Nucleus accumbens (tissue), 56 donors: ENCODE measurements at regions not wholly inside any gene's neighbourhood (a gene's known extent, or its start where the extent isn't known, plus 50 kb on each side); places are given as distances from the start of the nearest gene placed in this dataset.

Source experiments
- DNase-seq, 56 donors: peaks; one replicate each; lab custom pipeline; 2025; lab: John Stamatoyannopoulos, UW

DNA sequence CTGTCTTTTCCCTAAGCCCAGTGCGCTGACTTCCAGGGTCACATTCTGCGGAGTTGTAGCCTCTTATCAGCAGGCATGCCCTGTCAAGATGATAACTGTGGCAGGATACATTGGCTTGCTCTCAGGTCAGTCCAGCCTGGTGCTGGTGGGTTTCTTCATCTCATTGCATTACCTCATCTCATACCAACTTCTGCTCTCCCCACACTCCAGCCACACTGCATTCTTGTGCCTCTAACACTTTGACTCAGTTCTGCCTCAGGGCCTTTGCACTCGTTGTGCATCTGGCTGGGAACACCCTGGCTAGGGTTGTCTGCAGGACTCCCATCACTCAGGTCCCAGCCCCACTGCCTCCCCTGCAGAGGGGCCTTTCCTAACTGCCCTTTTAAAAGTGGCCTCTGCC lies 110.3 kb upstream of the BACH2 start:
- DNase-seq: no peak

DNA sequence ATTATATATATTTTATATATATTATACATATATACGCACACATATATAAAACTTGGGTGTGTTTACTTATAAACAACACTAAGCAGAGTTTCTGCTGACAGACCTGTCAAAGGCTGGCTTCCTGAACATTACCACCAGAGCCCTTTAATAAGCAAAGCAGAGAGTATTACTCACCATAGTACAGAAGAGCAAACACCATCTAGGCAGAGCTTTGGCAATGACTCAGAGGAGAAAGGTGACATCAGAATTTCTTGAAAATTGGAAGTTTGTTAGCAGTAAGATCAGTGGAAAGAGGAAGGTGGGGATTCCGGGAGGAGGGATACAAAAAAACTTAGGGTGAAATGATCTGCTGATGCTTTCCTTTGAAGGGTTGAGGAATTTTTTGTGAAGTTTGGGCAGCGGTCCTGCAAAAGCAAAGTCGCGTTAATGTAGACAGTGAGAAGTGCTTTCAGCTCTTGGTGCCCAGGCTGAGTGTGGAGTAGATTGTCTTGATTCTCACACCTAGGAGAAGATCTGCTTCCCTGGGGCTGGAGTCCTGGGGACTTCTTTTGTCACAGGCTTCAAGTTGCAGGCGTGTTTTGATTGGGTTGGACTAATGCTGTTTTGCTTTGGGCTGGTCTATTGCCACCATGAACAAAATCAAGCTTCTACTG lies 109.6 kb upstream of the BACH2 start:
- no peak for DNase-seq

DNA sequence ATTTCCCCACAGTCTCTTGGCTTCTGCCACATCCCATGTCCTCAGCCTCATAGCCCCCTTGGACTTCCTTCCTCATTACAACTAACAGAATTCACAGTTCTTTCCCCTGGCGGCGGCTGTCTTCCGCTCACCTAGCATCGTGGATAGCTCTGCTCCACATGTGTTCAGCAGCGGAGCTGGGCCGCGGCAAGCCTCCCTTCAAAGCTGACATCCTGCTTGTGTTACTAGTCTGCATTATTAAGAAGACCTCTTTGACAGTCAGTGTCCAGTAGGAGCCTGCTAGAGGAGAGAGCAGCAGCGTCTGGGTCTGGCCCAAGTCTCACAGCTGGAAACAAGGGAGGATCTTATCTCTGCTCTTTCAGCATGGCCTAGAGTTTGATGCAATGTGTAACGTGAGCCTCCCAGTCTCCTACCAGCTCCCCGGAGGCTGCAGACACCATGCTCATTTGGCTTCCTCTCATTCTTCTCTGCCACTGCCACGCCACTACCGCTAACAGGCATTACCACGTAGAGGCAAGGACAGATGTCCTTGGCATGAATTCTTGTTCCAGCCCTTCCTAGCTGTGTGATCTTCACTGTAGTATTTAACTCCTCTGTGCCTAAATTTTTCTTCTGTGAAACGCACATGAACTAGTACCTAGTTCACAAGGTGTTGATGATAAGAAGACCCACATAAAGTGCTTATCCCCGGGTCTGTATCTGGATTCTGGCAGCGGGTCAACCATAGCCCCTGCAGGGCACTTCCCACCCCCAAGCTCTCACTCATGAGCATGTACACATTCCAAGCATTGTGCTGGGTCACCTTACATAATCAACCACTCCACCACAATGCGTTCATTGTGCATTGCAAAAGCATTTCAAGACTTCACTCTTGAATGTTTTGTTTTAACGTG lies 107.1 kb upstream of the BACH2 start:
- DNase-seq: peak in 1 of 56 donors; percentile 4

DNA sequence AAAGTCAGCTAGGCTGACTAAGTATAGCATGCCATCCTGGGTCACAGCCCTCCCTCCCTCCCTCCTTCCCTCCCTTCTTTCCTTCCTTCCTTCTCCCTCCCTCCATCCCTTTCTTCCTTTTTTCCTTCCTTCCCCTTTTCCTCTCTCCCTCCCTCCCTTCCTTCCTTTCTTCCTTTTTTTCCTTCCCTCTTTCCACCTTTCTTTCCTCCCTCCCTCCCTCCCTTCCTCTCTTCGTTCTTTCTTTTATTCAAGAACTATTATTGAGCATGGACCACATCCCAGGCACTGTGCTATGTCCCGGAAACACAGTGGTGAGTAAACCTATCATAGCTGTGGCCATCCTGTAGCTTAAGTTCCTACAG lies 106.2 kb upstream of the BACH2 start:
- no peak for DNase-seq

DNA sequence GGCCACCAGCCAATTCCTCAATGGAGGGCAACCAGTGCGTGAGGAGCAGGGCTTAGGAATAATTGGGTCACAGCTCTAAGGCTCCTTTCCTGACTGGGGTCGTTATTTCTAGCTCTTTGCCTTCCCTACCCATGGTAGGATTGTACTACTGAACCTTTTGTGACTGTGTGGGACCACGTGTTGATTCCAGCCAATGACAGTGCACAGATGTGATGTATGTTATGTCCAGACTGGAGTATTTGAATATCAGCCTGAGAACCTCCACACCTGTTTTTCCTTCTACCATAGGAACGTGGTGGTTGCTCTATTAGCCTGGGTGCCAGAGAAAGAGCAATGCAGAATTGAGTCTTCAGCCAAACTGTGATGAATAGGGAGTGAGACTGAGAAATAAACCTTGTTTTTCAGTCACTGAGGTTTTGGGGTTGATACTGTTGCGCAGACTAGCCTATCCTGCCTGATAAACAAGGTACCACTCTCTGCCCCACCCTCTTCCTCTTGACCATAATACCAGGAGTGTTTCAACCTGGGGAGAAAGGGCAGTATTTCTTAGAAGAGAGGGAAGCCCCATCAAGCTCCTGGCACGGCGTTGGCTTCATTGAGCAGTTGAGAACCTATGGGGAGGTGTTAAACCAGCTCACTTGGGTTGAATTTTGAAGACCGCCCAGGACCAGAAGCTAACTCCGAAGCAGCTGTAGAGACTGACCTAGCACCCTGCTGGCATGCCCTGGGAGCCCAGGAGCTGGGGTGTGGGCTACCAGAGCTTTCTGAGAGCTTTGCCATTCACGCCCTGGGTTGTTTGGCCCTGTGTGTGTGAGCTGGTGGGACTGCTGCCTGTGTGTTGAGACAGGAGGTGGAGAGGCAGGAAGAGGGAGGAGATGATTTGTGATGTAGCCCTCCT lies 105.5 kb upstream of the BACH2 start:
- no peak for DNase-seq

DNA sequence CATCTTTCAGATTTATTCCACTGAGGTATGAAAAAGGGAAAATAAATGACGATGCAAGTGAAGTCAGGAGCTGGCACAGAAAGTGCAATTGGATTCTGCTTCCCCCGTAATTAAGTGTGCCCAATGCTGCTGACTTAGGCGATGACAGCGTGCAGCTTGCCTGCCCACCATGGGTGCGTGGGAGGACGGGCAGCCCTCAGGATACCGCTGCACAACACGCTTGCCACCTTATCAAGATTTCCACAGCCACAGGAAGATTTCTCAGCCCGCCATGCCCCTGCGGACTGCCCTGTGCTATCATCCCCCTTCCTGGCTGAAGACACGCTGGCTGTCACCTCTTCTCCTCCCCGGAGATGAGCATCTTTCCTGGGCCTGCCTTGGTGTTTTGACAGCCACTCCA lies 103.3 kb upstream of the BACH2 start:
- DNase-seq: no peak

DNA sequence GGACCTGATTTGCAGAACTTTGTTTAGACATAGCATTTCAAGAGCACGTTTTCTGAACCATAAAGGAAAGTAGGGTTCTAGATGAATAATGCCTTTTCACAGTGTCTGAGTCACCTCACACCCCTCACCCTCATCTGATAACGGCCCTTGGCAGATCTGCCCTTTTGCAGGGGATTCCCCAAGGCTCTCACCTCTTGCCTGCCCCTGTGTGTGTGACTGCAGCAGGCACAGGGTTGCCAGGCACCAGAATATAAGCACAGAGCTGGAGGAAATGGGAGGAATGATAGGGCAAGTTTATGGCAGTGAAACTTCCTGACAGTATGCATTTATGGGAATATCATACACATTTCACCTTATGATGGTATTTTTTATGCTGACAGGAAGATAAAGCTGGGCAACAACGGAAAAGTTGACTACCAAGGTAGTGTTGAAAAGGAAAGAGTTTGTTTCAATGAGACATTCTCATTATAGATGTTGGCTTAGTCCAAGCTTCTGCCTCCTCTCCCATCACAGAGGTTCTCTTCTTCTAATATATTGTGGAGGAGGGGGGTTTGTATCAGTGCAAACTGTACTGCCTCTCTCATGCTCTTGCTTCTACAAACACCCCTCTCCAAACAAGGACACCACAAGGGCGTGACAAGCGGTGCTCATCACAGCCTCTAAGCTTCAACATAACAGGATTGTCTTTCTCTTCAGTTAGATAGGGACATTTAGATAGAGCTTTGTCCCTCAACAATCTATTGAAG lies 101.5 kb upstream of the BACH2 start:
- DNase-seq: no peak

DNA sequence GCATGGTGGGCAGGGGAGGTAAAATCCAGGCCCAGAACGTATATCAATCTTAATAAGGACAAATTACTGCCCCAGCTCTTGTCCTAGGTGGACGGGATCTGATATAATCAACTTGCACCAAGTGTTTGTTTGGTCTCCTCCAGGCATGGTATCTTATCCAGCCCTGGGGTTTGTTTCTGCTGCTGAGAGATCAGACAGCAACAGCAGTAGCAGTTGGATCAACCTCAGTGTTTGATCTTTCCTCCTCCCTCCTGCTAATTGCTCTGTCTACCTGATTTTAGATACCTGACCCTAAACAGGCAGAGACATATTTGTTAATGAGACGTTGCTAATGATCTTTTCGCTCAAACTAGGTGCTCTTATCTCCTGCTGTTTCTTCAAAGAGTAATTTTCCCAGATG lies 100.4 kb upstream of the BACH2 start:
- no peak for DNase-seq

DNA sequence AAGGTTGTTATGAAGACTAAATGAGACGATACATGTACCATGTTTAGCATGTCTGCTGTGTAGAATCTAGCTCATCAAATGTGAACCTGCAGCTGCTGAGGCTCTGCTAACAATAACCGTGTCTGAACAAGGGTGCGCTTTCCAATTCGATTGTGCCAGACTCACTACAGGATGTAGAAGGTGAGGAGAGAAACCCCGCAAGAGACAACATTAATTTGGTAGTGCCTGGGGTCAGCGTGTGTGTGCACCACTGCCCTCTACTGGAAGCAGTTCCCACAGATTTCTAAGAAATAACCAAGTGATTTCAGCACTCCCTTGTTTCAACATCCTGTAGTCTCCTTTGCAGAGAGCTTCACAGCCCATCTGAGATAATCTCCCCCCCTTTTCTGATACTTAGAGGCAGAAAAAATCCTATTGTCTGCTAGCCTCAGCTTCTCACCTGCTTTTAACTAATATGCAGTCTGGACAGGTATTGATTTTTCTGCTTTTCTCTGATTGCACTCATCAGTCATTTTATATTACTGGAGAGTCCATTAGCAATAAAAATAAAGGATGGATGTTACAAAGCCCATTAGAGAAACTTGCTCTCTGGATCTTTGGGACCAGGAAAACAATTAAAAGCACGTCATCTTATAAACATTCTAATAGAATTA lies 96.7 kb upstream of the BACH2 start:
- DNase-seq: peak in 30 of 56 donors; percentile 3 to 66 (median 19)

DNA sequence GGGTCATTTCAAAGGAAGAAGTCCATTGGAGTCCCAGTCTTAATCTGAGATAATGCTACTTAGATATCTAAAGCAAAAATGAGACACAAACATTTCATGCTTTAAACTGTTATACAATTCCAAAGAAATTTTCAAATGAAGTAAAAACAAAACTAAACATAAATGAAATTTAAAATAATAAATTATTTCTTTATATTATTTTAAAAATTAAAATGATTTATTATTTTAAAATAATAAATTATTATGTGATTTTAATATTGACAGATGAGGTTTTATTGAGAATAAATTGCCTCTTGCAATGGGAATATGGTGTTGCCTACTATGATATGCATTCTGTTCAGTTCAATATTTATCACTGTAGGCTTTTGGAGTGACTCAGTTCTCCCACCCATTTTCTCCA lies 93.7 kb upstream of the BACH2 start:
- no peak for DNase-seq

DNA sequence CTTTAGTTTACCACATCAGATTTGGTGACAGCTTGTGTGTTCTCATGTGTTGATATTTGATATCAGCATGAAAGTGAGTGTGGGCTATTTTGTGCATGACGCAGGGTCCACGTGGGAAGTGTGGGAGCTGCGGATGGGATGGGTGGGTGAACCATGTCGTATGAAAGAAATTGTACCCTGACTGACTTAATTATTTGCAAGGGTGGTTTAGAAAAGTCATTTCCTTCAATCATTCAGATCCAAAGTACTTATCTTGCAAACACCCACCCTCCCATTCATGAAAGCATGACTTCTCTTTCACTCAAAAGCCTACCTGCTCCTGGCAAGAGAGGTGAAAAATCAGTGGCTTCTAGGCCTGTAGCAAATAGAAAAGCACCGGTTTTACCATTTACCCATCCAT lies 91.8 kb upstream of the BACH2 start:
- DNase-seq: peak in 3 of 56 donors; percentile 7 to 17 (median 14)

DNA sequence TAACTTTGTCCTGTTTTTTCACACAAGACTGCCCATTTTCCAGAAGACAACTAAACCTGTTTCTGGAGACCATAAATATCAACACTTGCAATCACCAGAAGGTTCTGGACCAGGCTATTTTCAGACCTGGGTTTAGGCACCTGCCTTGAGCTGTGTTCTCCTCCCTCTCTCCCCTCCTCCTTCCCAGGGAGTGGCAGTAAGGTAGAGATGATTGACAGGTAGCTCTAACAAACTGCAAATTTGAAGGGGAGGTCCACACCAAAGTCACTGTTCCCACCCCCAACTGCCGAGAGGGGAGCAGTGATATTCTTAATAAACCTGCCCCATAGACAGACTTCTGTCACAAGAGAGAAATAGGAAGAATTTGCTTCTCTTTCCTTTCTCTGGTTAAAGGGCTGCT lies 91.2 kb upstream of the BACH2 start:
- DNase-seq: no peak

DNA sequence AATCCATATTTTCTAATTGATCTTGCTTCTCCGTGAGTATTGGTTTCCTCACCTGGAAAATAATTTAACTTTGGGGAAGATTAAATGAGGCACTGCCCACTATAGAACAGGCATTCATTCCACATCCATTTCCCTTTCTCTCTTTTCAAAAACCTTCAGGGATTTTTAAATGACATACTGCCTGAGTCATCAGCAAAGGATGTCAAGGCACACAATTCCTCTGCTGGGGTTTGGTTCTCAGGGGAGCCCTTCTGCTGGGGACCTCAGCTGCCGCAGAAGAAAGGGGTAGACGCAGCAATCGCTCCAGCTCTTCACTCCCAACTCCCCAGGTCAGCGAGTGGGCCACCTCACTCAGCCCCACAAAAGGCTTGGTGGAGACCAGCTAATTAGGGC lies 90.7 kb upstream of the BACH2 start:
- no peak for DNase-seq

DNA sequence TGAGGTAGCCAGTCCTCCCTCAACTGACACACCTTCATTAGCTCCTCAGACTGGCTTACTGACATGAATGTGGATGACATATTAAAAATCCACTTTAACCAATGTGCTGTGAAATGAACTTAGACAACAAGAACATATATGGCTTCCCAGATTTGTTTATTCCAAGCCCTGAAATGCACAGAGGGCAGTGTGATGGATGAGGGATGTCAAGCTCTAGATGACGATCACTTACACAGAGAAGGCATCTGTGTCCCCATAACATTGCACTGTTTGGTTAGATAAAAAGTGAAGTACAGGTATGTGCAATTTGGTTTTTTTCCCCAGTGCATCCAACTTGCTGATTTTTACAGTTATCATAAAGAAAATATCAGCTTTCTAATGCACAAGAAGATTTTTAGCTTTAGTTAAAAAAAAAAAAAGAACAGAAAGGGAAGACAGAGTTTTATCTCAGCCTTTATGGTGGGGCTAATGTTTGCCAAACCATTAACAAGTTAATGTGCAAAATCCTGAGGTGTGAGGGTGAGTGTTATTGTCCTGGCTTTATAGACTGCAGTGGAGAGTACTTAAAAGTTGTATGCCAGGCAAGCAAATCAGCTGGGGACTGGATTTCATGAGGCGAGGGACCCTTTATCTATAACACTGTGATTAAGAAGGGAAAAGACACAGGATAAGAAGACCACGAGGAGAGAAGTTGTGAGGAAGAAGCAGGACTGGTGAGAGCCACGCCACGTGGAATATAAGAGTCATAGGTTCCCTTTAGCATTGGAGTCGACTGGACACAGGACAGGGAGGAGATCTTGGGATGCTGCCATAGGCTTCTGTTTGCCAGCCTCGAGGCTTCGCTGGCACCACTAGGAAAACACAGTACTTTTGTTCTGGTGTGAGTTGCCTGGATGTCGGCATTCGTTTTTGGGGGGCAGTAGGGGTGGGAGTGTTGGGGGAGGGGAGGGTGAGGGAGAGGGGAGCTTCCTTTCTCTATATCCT lies 90.0 kb upstream of the BACH2 start:
- DNase-seq: peak in 4 of 56 donors; percentile 3 to 13 (median 7)

DNA sequence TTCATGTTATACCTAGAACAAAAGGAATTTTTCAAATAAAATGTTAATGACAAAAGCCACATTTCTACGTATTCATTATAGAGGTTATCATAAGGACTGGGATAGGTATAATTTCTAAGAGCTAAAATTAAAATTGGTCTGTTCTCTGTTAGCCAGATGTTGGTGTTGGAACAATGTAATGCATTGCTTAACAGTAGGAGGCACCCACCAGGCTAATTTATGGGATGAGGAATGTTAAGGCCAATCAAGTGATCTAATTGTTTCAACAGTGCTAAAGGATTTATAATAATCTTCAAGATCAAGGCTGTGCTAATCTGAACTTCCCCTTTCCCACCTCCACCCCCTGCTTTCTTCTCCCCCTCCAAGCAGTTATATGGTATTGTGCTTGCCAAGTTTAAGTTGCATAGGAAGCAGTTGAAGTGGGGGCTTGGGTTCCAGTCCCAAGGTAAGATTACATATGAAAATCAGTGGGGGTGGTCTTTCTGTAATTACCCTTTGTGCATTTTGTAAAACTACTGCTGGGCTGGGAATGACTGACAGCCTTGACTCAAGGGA lies 89.2 kb upstream of the BACH2 start:
- no peak for DNase-seq

DNA sequence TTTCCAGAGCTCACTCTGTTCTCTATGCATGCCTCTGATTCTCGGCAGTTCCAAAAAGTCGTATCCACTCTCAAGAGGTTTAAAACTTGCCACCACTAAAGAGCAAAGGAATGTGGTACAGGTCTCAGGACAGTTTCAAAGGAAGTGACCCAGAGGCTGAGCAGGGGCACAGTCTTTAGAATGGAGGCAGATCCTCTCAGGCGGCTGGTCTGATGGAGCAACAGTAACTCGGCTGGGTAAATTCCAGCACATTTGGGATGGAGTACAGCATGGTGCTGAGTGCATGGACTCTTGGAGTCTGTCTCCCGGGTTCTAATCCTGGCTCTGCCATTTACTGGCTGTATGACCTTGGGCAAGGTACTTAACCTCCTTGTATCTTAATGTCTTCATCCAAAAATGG lies 88.1 kb upstream of the BACH2 start:
- DNase-seq: no peak

DNA sequence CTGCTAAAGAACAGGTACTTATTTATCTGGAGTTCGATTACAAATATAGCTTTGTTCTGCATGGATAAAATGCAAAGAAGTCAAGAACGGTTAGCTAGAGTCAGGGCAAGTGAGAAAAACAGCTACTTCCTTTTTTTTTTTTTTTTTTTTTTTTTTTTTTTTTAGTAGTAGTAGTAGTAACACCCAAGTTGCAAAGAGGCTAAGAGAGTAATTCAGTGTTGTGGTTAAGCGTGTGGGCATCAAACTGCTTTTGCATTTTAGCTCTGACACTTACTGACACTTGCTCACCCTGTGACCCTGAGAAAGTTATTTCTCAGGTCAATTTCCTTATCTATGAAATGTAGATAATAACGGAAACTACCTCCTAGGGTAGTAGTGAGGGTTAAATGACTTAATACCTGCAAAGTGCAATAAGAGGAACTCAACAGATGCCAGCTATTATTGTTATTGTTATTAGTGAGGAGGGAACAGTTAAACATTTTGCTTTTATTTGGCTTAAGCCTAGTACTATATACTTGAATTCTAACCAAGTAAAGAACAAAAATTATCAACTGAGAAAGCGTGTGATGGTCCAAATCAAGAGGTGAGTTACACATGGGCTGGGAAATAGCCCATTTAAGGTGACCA lies 86.7 kb upstream of the BACH2 start:
- DNase-seq: no peak

DNA sequence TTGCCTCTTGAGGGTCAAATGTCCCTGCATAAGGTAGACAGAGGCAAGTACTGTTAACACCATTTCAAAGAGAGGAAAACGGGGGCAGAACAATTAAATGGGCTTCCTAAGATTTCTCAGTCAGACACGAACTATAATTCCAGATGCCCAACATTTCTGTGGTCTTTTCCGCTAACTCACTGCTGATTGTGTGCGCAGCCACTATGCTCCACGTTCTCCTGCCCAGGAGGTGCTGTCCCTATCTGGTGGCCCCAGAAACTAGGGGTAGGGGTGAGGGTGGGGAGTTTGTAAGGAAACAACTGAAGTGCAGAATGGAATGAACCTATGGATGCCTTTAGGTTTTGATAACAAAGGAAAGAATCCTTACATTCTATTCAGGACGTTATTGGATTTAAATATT lies 86.1 kb upstream of the BACH2 start:
- no peak for DNase-seq
